HEK293T (cell line): ENCODE measurements at regions not wholly inside any gene's neighbourhood (a gene's known extent, or its start where the extent isn't known, plus 50 kb on each side); places are given as distances from the start of the nearest gene placed in this dataset.

Experiments
- TARDBP ChIP-seq: fragments of 450-650 bp; IDR thresholded peaks from 2 replicates; pipeline ENCODE4 v1.6.1; 2016
- TF ChIP-seq, protein P1 (sequence below): fragments of 450-650 bp; IDR thresholded peaks from 2 replicates; pipeline ENCODE4 v1.6.1; 2016

DNA sequence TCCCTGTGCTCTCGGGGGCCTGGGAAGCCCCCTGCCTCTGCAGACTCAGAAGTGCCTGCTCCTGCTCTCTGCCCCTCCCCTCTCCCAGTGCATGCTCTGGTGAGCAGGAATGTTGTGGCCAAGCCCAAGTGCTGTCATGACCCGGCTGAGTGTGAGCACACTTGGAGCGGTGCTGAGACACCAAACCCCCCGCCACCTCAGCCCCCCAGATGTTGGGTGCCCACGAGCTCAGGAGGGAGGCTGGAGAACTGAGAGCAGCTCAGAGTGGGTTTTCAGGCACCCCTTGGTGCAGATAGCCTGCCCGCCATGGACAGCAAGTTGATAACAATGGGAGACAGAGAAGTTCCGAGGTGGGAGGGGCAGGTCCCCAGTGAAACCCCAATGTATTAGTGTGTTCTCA is 477.4 kb downstream of the ACTRT1 start:
- TF ChIP-seq, protein P1, sequence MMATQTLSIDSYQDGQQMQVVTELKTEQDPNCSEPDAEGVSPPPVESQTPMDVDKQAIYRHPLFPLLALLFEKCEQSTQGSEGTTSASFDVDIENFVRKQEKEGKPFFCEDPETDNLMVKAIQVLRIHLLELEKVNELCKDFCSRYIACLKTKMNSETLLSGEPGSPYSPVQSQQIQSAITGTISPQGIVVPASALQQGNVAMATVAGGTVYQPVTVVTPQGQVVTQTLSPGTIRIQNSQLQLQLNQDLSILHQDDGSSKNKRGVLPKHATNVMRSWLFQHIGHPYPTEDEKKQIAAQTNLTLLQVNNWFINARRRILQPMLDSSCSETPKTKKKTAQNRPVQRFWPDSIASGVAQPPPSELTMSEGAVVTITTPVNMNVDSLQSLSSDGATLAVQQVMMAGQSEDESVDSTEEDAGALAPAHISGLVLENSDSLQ, result no peak
- no peak for TF ChIP-seq TARDBP
